ENCODE measurements at regions not wholly inside any gene's neighbourhood (a gene's known extent, or its start where the extent isn't known, plus 50 kb on each side); places are given as distances from the start of the nearest gene placed in this dataset.

GRCh38 chr21:19712441-19712840 is 1285.8 kb upstream of the NCAM2 start:
- no peak overlapping the region for H3K27ac ChIP-seq
- in situ Hi-C loops (cut with HindIII; ENCODE audit: low pct_ligation_motif_present, low sequenced_read_pairs), result no loop called here
- H3K36me3 ChIP-seq (replicated peaks), result no peaks in the 10 kb centered on the region
- H3K4me3 ChIP-seq (ENCODE audit: low read depth, low read length), result no peak overlapping the region
- DNase-seq, result no peak
- no peaks in the 10 kb centered on the region for H3K27me3 ChIP-seq (replicated peaks)
- no peak for TF ChIP-seq CTCF (IDR thresholded peaks at IDR 0.05; ENCODE audit: low read depth, low read length, missing control alignments)

DNA sequence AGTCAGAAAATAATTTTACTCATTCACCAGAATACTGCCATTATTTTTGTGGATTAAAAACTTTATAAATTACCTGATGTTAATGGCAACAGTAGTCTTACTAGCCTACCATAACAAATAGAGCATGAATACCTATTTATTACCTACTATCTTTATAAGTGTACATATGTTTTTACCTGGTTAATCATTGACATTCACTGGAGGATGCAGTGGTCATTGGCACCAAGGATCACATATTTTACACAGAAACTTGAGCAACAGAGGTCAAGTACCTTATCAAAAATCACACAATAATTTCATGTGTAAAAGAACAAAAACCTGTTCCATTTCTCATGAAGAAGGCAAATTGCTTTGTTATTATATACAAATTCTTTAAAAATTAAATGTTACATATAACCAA is 1284.9 kb upstream of the NCAM2 start:
- no peaks in the 10 kb centered on the region for H3K36me3 ChIP-seq (replicated peaks)
- in situ Hi-C loops (cut with HindIII; ENCODE audit: low pct_ligation_motif_present, low sequenced_read_pairs), result no loop called here
- TF ChIP-seq CTCF (IDR thresholded peaks at IDR 0.05; ENCODE audit: low read depth, low read length, missing control alignments), result no peak
- H3K4me3 ChIP-seq (ENCODE audit: low read depth, low read length), result no peak overlapping the region
- no peak for DNase-seq
- H3K27me3 ChIP-seq (replicated peaks), result no peaks in the 10 kb centered on the region
- H3K27ac ChIP-seq, result no peak overlapping the region

DNA sequence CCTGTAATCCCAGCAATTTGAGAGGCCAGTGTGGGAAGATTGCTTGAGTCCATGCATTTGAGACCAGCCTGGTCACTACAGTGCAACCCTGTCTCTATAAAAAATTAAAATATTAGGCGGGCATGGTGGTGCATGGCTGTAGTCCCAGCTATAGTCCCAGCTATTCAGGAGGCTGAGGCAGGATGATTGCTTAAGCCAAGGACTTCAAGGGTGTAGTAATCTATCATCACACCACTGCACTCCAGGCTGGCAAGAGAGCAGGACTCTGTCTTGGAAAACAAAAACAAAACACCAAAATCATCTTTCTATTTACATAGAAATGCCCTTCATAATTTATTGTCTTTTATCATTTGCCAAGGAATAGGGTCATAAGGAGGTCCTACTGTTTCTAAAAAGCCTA is 1274.1 kb upstream of the NCAM2 start:
- DNase-seq, result no peak
- Histone ChIP-seq H3K27ac (no peak overlapping the region), H3K36me3 (replicated peaks) (no peaks in the 10 kb centered on the region), H3K4me3 (ENCODE audit: low read depth, low read length) (no peak overlapping the region), H3K27me3 (replicated peaks) (no peaks in the 10 kb centered on the region)
- in situ Hi-C loops (cut with HindIII; ENCODE audit: low pct_ligation_motif_present, low sequenced_read_pairs), result no loop called here
- no peak for TF ChIP-seq CTCF (IDR thresholded peaks at IDR 0.05; ENCODE audit: low read depth, low read length, missing control alignments)

DNA sequence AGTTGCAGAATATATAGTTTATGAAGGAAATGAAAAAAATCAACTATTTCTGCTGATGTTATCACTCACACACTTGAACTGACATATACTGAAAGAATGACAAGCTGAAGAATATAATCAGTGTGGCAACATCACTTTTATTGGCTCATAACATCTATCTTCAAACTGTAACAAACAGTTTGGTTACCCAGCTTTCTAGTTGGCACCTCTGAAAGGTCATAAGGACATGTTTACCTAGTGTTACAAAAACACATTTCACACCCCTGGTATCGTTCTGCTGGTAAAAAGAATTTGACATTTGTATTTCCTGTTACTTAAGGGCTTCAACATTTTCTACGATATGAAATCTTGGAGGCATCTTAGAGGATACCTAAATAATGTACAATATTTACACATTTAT is 1267.0 kb upstream of the NCAM2 start:
- no peak overlapping the region for H3K4me3 ChIP-seq (ENCODE audit: low read depth, low read length)
- DNase-seq, result no peak
- in situ Hi-C loops (cut with HindIII; ENCODE audit: low pct_ligation_motif_present, low sequenced_read_pairs), result no loop called here
- no peak for TF ChIP-seq CTCF (IDR thresholded peaks at IDR 0.05; ENCODE audit: low read depth, low read length, missing control alignments)
- H3K36me3 ChIP-seq (replicated peaks), result no peaks in the 10 kb centered on the region
- no peaks in the 10 kb centered on the region for H3K27me3 ChIP-seq (replicated peaks)
- H3K27ac ChIP-seq, result no peak overlapping the region

DNA sequence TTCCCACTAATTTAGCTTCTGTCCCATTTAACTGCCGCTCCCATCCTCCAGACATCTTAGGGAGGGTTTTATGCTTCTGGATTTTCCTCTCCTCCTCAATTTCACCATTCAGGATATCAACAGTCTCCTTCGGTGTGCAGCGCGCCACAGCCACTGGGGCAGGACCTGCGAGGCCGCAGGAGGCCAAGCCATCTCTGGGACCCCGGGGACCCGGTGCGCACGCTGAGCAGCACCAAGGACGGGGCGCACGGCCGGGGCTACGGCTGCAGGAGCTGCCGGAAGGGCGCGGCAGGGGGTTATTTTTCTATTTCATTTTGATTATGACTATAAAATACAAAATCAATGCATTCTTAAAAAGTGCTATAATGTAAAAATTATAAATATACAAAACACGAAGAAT is 1238.4 kb upstream of the NCAM2 start:
- Histone ChIP-seq H3K27me3 (replicated peaks) (no peaks in the 10 kb centered on the region), H3K27ac (no peak overlapping the region), H3K4me3 (ENCODE audit: low read depth, low read length) (no peak overlapping the region), H3K36me3 (replicated peaks) (no peaks in the 10 kb centered on the region)
- DNase-seq, result no peak
- in situ Hi-C loops (cut with HindIII; ENCODE audit: low pct_ligation_motif_present, low sequenced_read_pairs), result no loop called here
- no peak for TF ChIP-seq CTCF (IDR thresholded peaks at IDR 0.05; ENCODE audit: low read depth, low read length, missing control alignments)

DNA sequence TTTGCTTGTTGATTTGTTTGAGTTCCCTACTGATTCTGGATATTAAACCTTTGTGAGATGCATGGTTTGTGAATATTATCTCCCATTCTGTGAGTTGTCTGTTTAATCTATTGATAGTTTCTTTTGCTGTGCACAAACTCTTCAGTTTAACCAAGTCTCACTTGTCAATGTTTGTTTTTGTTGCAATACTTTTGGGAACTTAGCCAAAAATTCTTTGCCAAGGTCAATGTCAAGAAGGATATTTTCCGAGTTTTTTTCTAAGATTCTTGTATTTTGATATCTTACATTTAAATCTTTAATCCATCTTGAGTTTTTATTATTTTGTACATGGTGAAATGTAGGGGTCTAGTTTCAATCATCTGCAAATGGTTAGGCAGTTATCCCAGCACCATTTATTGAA is 1230.7 kb upstream of the NCAM2 start:
- no peak for DNase-seq
- no peak for TF ChIP-seq CTCF (IDR thresholded peaks at IDR 0.05; ENCODE audit: low read depth, low read length, missing control alignments)
- Histone ChIP-seq H3K4me3 (ENCODE audit: low read depth, low read length) (no peak overlapping the region), H3K36me3 (replicated peaks) (no peaks in the 10 kb centered on the region), H3K27ac (no peak overlapping the region), H3K27me3 (replicated peaks) (no peaks in the 10 kb centered on the region)
- in situ Hi-C loops (cut with HindIII; ENCODE audit: low pct_ligation_motif_present, low sequenced_read_pairs), result no loop called here
